LNCaP clone FGC (cell line): ENCODE measurements at regions not wholly inside any gene's neighbourhood (a gene's known extent, or its start where the extent isn't known, plus 50 kb on each side); places are given as distances from the start of the nearest gene placed in this dataset.

Source experiments
- DNase-seq: peaks from one replicate; pipeline ENCODE4 v3.0.0-alpha.2; 2011; ENCODE audit warnings: low read depth
- H3K4me3 ChIP-seq: 2 replicates; pipeline ENCODE4 v1.5.1; 2011; ENCODE audit warnings: mild to moderate bottlenecking, low read depth, low read length, control low read depth
- TF ChIP-seq, protein P1 (sequence below): IDR thresholded peaks from 2 replicates; pipeline ENCODE4 v1.5.1; 2012; ENCODE audit warnings: mild to moderate bottlenecking; ENCODE audit not compliant: control insufficient read depth, insufficient read depth; ENCODE audit errors: extremely low read depth

DNA sequence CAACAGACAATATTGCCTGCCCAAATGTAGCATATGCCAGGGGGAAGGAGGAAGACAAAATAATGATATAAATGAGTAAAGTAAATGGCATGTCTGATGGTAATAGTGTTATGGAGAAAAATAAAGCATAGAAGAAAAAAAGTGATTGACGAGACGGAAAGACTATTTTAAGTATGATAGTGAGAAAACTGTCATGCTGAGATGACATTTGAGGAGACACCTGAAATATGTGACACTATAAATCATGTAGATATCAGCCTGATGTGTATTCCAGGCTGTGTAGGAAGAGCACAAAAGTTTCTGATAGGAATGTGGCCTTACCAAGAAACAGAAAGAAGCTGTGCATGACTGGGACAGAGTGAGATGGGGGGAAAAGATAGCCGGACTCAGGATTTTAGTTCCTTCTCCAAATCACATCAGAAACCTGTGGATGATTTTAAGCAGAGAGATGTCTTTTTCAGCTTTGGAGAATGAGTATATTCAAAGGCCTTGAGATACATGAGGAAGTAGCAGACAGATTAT lies 387.3 kb upstream of the SYT4 start:
- DNase-seq: no peak
- TF ChIP-seq, protein P1, sequence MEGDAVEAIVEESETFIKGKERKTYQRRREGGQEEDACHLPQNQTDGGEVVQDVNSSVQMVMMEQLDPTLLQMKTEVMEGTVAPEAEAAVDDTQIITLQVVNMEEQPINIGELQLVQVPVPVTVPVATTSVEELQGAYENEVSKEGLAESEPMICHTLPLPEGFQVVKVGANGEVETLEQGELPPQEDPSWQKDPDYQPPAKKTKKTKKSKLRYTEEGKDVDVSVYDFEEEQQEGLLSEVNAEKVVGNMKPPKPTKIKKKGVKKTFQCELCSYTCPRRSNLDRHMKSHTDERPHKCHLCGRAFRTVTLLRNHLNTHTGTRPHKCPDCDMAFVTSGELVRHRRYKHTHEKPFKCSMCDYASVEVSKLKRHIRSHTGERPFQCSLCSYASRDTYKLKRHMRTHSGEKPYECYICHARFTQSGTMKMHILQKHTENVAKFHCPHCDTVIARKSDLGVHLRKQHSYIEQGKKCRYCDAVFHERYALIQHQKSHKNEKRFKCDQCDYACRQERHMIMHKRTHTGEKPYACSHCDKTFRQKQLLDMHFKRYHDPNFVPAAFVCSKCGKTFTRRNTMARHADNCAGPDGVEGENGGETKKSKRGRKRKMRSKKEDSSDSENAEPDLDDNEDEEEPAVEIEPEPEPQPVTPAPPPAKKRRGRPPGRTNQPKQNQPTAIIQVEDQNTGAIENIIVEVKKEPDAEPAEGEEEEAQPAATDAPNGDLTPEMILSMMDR: no peak
- no peak overlapping the region for H3K4me3 ChIP-seq

DNA sequence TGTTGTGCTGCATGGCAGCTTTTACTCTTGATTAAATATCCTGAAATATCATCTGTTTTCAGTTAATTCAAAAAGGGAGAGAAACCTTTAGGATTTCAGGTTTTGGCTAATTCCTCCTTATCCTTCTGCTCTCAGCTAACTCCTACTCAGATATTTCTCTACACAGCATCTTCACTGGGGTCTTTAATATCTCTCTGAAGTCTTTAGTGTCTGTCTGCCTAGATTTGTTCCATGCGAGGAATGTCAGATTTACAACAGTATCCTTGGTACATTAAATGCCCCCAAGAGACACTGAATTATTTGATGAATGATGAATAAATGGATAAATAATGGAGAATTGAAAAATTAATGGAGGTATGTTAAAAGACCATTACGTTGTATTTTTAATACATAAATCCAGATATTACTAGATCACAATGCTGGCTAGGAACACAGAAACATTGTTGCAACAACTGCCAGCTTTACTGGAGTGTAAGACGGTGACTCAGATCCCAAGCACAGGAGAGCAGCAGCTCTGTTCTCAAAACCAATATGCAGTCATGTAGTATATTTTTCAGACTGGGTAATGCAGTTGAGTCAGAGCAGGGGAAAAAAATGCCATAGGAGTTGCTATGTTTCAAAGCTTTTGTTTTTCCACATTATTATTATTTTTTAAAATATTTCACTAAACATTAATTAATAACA lies 388.0 kb upstream of the SYT4 start:
- no peak for DNase-seq

DNA sequence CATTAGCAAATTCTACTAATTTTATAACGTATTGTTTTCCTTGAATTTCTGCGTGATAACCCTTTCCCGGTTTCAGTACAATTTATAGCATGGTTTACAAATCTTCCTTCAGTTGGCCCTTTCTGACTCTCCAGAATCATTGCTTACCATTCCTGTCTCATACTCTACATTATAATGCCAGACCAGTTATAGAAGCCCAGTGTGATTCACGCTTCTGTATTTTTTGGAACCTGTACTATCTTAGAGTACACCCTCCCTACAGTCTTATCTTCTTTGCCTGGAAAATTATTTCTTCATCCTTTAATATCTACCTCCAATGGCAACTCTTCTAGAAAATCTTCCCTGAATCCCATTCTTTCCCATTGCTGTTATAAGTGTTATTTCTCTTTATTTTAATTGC lies 391.6 kb upstream of the SYT4 start:
- H3K4me3 ChIP-seq: no peak overlapping the region
- TF ChIP-seq, protein P1: no peak
- no peak for DNase-seq

More for the DNA sequence above, 388.0 kb upstream of the SYT4 start:
- TF ChIP-seq, protein P1: no peak
- no peak overlapping the region for H3K4me3 ChIP-seq

DNA sequence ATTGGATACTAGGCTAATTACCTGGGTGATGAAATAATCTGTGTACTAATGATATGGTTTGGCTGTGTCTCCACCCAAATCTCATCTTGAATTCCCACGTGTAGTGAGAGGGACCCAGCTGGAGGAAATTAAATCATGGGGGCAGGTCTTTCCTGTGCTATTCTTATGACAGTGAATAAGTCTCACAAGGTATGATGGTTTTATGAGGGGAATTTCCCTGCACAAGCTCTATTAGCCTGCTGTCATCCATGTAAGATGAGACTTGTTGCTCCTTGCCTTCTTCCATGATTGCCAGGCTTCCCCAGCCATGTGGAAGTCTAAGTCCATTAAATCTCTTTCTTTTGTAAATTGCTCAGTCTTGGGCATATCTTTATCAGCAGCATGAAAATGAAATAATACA lies 394.1 kb upstream of the SYT4 start:
- TF ChIP-seq, protein P1: no peak
- H3K4me3 ChIP-seq: no peak overlapping the region
- no peak for DNase-seq

DNA sequence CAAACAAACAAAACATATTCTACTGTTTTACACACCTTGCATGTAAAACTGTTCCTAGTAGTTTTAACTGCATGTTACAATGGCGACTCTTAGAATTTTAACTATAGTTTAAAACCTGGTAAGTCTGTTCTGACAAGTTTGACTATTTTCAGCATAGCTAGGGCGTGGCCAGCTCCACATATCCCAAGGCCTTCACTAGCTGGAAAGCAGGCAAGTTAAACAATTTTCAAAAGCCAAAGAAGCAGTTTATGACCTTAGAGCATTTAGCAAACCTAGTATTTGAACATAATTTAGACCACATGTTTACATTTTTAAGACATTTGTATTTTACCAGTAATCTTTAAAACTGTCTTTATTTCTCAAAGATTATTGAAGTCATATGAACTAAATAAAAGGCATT lies 402.8 kb upstream of the SYT4 start:
- no peak overlapping the region for H3K4me3 ChIP-seq
- TF ChIP-seq, protein P1: no peak
- no peak for DNase-seq

DNA sequence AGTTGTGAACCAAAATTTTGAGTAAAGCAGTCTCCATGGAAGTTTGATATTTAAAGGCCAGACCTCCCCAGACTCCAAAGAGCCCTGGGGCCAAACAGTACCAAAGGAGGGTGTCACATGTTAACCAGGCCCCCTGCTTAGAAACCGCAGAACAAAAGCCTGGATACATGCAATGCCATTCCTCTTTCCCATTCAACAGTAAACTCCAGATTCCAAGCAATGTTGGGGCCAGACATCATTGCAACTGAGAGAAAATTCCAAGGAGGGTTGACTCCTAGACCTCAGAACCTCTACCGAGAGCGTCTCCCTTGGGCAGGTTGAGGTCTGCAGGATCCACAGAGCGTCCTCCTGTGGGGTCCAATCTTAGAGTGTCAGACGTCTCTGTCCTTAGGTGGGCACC lies 404.4 kb upstream of the SYT4 start:
- DNase-seq: no peak
- H3K4me3 ChIP-seq: no peak overlapping the region
- TF ChIP-seq, protein P1: no peak

DNA sequence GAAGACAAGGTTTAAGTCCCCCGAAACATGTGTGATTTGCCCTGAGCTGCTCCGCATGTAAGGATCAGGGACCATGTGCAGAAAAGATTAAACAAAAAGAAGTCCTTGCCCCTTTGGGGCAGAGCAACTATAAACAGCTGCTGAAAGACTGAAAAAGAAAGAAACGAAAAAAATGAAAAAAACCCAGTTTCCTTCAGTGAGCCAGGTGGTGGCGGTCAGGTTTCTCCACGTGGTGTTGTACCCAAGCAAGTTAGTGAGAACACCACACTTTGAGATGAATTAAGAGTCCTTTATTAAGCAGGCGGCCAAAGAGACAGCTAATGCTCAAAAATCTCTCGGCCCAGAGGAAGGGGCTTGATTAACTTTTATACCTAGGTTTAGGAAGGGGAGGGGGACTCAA lies 404.9 kb upstream of the SYT4 start:
- DNase-seq: no peak
- H3K4me3 ChIP-seq: no peak overlapping the region
- TF ChIP-seq, protein P1: no peak
